OCI-LY7 (cell line): ENCODE measurements at regions not wholly inside any gene's neighbourhood (a gene's known extent, or its start where the extent isn't known, plus 50 kb on each side); places are given as distances from the start of the nearest gene placed in this dataset.

Experiments
- BruUV-seq: library from RNA; stranded (reverse); fragments of 400-500 nt; replicated peaks from 2 replicates; lab custom pipeline; 2021; lab: Mats Ljungman, UMichigan
- CTCF ChIA-PET: fragments of 300-600 bp; sonication (Branson Sonifier 250); formaldehyde crosslinking; loops from one replicate; lab custom pipeline; 2022; ENCODE audit warnings: antibody characterized with exemption; ENCODE audit not compliant: unreplicated experiment; lab: Charles Lee
- POLR2A ChIA-PET: fragments of 300-600 bp; sonication (Branson Sonifier 250); formaldehyde crosslinking; loops from one replicate; lab custom pipeline; 2022; ENCODE audit warnings: antibody characterized with exemption; lab: Charles Lee
- DNase-seq: peaks from one replicate; pipeline ENCODE4 v3.0.0-alpha.2; 2015; ENCODE audit warnings: low spot score
- H2AFZ ChIP-seq: fragments of 200-600 bp; sonication (generic), shearing (Covaris generic); 2 replicates; pipeline ENCODE4 v1.6.1; 2014; ENCODE audit warnings: mild to moderate bottlenecking, antibody characterized with exemption, low read length, moderate library complexity
- H3K27ac ChIP-seq: fragments of 200-600 bp; sonication (generic); 2 replicates; pipeline ENCODE4 v1.5.1; 2014; ENCODE audit warnings: mixed run types, low read depth, mild to moderate bottlenecking, moderate library complexity, low read length, inconsistent platforms; ENCODE audit not compliant: poor library complexity, severe bottlenecking
- H3K36me3 ChIP-seq: fragments of 200-600 bp; sonication (generic); 2 replicates; pipeline ENCODE4 v1.6.1; 2014; ENCODE audit warnings: mild to moderate bottlenecking, antibody characterized with exemption, low read length, moderate library complexity, mixed read lengths; ENCODE audit not compliant: insufficient read depth
- H3K4me1 ChIP-seq: fragments of 200-600 bp; sonication (generic); 2 replicates; pipeline ENCODE4 v1.5.1; 2014; ENCODE audit warnings: mild to moderate bottlenecking, low read length; ENCODE audit not compliant: insufficient read depth, poor library complexity, severe bottlenecking
- H3K4me2 ChIP-seq: fragments of 200-600 bp; sonication (generic); 2 replicates; pipeline ENCODE4 v1.6.1; 2014; ENCODE audit warnings: mild to moderate bottlenecking, low read length
- H3K4me3 ChIP-seq: fragments of 200-600 bp; sonication (generic); 2 replicates; pipeline ENCODE4 v1.5.1; 2014; ENCODE audit warnings: mild to moderate bottlenecking, low read depth, low read length; ENCODE audit not compliant: poor library complexity, severe bottlenecking
- H3K79me2 ChIP-seq: fragments of 200-600 bp; sonication (generic); 2 replicates; pipeline ENCODE4 v1.6.1; 2016; ENCODE audit warnings: low read depth, mild to moderate bottlenecking, low read length, moderate library complexity, mixed read lengths; ENCODE audit not compliant: insufficient read depth
- H3K9me2 ChIP-seq: fragments of 200-600 bp; sonication (generic); 2 replicates; pipeline ENCODE4 v1.6.1; 2016; ENCODE audit warnings: mild to moderate bottlenecking, low read length, mixed read lengths; ENCODE audit not compliant: insufficient read depth
- H3K9me3 ChIP-seq: fragments of 200-600 bp; sonication (generic); 2 replicates; pipeline ENCODE4 v1.6.1; 2014; ENCODE audit warnings: mild to moderate bottlenecking, mixed run types, low read length, mixed read lengths
- H4K20me1 ChIP-seq: fragments of 200-600 bp; sonication (generic); 2 replicates; pipeline ENCODE4 v1.6.1; 2014; ENCODE audit warnings: mild to moderate bottlenecking, antibody characterized with exemption, low read length, moderate library complexity, mixed read lengths; ENCODE audit not compliant: insufficient read depth
- EZH2phosphoT487 ChIP-seq: fragments of 200-600 bp; sonication (generic); IDR thresholded peaks from 2 replicates; pipeline ENCODE4 v1.6.1; 2018; ENCODE audit warnings: low read depth, borderline replicate concordance, mild to moderate bottlenecking, mixed run types, antibody characterized with exemption, low read length, moderate library complexity, mixed read lengths
- intact Hi-C: fragments of 100-400 bp; cut with micrococcal nuclease; formaldehyde crosslinking; loops from one replicate; pipeline ENCODE4 v1.10.0; 2022; ENCODE audit not compliant: unreplicated experiment
- TF ChIP-seq, protein P1 (sequence below): fragments of 200-600 bp; sonication (generic); conservative IDR thresholded peaks from 2 replicates; pipeline ENCODE4 v1.5.1; 2014; ENCODE audit warnings: mild to moderate bottlenecking, antibody characterized with exemption, low read length, moderate library complexity, mixed read lengths

DNA sequence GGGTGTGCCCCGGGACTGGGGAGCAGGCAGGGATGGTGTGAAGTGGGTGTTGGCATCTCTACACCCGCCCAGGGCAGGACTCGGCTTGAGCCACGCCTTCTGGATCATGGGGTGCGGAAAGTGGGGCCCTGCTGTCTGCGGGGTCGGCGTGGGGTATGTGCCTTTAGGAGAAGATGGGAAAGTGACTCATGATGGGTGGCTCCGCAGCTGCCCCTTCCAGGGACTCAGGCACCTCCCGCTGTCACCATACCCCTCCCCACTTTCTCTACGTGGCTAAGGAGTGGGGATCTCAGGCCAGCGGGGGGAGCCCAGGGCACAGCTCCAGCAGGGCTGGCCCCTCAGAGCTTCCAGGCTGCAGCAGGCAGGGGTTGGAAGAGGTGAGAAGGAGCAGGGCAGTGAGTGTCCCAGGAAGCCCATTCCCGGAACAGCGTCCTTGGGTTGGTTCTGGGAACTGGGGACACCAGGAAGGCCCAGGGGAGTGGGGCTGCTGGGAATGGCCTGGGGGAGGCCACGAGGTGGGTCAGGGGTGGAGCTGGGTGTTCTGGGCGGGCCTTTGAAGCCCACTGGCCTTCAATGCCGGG, 102.9 kb upstream of the FGF3 start:
- BruUV-seq, result no TSS peak
- H2AFZ ChIP-seq, result no peak overlapping the region
- H3K9me3 ChIP-seq, result no peaks in the 10 kb centered on the region
- no peak overlapping the region for H3K4me2 ChIP-seq
- no peaks in the 10 kb centered on the region for H3K4me1 ChIP-seq
- no peak for DNase-seq
- ChIA-PET CTCF (no interaction called here), POLR2A (no interaction called here)
- H3K36me3 ChIP-seq, result no peaks in the 10 kb centered on the region
- TF ChIP-seq EZH2phosphoT487, result no peak
- TF ChIP-seq, protein P1, sequence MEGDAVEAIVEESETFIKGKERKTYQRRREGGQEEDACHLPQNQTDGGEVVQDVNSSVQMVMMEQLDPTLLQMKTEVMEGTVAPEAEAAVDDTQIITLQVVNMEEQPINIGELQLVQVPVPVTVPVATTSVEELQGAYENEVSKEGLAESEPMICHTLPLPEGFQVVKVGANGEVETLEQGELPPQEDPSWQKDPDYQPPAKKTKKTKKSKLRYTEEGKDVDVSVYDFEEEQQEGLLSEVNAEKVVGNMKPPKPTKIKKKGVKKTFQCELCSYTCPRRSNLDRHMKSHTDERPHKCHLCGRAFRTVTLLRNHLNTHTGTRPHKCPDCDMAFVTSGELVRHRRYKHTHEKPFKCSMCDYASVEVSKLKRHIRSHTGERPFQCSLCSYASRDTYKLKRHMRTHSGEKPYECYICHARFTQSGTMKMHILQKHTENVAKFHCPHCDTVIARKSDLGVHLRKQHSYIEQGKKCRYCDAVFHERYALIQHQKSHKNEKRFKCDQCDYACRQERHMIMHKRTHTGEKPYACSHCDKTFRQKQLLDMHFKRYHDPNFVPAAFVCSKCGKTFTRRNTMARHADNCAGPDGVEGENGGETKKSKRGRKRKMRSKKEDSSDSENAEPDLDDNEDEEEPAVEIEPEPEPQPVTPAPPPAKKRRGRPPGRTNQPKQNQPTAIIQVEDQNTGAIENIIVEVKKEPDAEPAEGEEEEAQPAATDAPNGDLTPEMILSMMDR, result no peak
- intact Hi-C loops, result no loop called here
- no peaks in the 10 kb centered on the region for H4K20me1 ChIP-seq
- no peak overlapping the region for H3K4me3 ChIP-seq
- H3K79me2 ChIP-seq, result no peaks in the 10 kb centered on the region
- H3K9me2 ChIP-seq, result no peaks in the 10 kb centered on the region
- no peak overlapping the region for H3K27ac ChIP-seq

- Histone ChIP-seq H3K4me1 (no peaks in the 10 kb centered on the region), H3K4me2 (no peak overlapping the region), H3K27ac (no peak overlapping the region), H3K36me3 (no peaks in the 10 kb centered on the region), H3K79me2 (no peaks in the 10 kb centered on the region), H3K4me3 (no peak overlapping the region), H3K9me3 (no peaks in the 10 kb centered on the region), H4K20me1 (no peaks in the 10 kb centered on the region), H3K9me2 (no peaks in the 10 kb centered on the region), H2AFZ (no peak overlapping the region)
- TF ChIP-seq EZH2phosphoT487, result no peak
- TF ChIP-seq, protein P1, result no peak
- intact Hi-C loops, result no loop called here
- ChIA-PET POLR2A (interaction anchor here (0.6 kb wide), 1 partner anchor 21 kb away, joined by 3 read pairs; no protein-coding TSS in a partner anchor), CTCF (no interaction called here)
- DNase-seq, result no peak
- no TSS peak for BruUV-seq
Observed at GRCh38 chr11:69922596-69923111, 103.4 kb upstream of the FGF3 start.

DNA sequence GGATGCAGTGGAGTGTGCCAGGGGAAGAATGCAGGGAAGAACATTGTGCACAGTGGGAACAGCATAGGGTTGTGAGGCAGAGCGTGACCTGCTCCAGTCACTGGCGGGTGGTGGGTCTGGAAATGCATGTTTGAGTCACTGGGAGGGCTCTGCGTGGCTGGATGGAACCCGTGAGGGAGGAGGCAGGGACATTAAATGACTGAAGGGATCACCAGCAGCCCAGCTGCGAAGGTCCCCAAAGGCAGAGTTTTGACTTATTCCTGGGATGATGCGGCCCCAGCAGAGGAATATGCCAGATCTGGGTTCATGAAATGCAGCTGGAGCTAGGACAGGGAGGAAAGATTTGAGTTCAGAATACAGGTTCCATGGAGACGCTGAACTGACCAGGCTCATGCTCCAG, 104.0 kb upstream of the FGF3 start:
- Histone ChIP-seq H3K9me2 (no peaks in the 10 kb centered on the region), H3K4me1 (no peaks in the 10 kb centered on the region), H3K27ac (no peak overlapping the region), H3K79me2 (no peaks in the 10 kb centered on the region), H3K9me3 (no peaks in the 10 kb centered on the region), H3K36me3 (no peaks in the 10 kb centered on the region), H4K20me1 (no peaks in the 10 kb centered on the region), H2AFZ (no peak overlapping the region), H3K4me2 (no peak overlapping the region), H3K4me3 (no peak overlapping the region)
- intact Hi-C loops, result no loop called here
- TF ChIP-seq, protein P1, result no peak
- no peak for TF ChIP-seq EZH2phosphoT487
- CTCF ChIA-PET, result no interaction called here
- no TSS peak for BruUV-seq
- POLR2A ChIA-PET, result interaction anchor here (0.6 kb wide), 1 partner anchor 22 kb away, joined by 3 read pairs; no protein-coding TSS in a partner anchor
- DNase-seq, result no peak
